ENCODE measurements at regions not wholly inside any gene's neighbourhood (a gene's known extent, or its start where the extent isn't known, plus 50 kb on each side); places are given as distances from the start of the nearest gene placed in this dataset.

DNA sequence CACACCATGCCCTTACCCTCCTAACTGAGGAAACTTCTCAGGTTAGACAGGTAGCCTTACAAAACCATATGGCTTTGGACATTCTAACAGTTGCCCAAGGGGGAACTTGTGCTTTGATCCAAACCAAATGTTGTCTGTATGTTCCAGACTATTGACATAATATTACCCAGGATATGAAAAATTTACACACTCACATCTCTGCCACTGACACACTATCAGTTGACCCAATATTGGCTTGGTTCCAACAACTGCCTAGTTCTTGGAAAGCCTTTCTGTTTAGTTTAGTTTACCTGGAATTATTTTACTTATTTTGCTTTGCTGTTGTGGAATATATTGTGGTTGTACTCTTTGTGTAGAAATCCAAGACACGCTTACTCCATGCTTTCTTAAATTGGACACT lies 178.4 kb downstream of the RNF152 start:
- Histone ChIP-seq H3K4me2 (ENCODE audit: control insufficient read depth, insufficient read depth) (no peak overlapping the region), H4K20me1 (ENCODE audit: control insufficient read depth, insufficient read depth) (no peaks in the 10 kb centered on the region), H3K27ac (ENCODE audit: control insufficient read depth, insufficient read depth) (no peak overlapping the region), H2AFZ (ENCODE audit: control insufficient read depth, low read depth, low read length) (no peak overlapping the region), H3K4me1 (ENCODE audit: control insufficient read depth, insufficient read depth, low read length) (no peaks in the 10 kb centered on the region), H3K27me3 (replicated peaks in 1 of 2; ENCODE audit: control insufficient read depth in 2 of 2, insufficient read depth in 2 of 2, low read length in 1 of 2) (no peaks in the 10 kb centered on the region), H3K9ac (ENCODE audit: control insufficient read depth, insufficient read depth, low read length) (no peak overlapping the region), H3K4me3 (no peak overlapping the region), H3K9me3 (replicated peaks; ENCODE audit: control insufficient read depth, insufficient read depth, low read length) (no peaks in the 10 kb centered on the region), H3K36me3 (ENCODE audit: control insufficient read depth in 2 of 2, insufficient read depth in 2 of 2, low read length in 1 of 2) (no peaks in the 10 kb centered on the region), H3K79me2 (ENCODE audit: control insufficient read depth, insufficient read depth, low read length) (no peaks in the 10 kb centered on the region)
- ChIA-PET SMC1A (ENCODE audit: uncharacterized antibody, unreplicated experiment) (no interaction called here), POLR2A (no interaction called here), RAD21 (ENCODE audit: unreplicated experiment) (no interaction called here), CTCF (no interaction called here)
- ATAC-seq (no peak), FAIRE-seq (no peak), DNase-seq (ENCODE audit: low read depth, low spot score) (no peak)
- in situ Hi-C loops (cut with MboI) = no loop called here
- 39% methylated on average over 1 of the region's 1 CpG for WGBS (ENCODE audit: insufficient coverage, insufficient replicate concordance, low lambda C conversion rate, missing lambda C conversion rate)
- intact Hi-C loops (cut with micrococcal nuclease; ENCODE audit: unreplicated experiment) = no loop called here
- no TSS peak for BruUV-seq (replicated peaks)
- TF ChIP-seq YY1 (IDR thresholded peaks at IDR 0.05; ENCODE audit: low read depth, low read length) (no peak), RELA (IDR thresholded peaks at IDR 0.05; ENCODE audit: borderline replicate concordance, partially characterized antibody) (no peak), MYB (IDR thresholded peaks at IDR 0.05; ENCODE audit: borderline replicate concordance, low read depth, low read length) (no peak), ZBED1 (IDR thresholded peaks at IDR 0.05; ENCODE audit: borderline replicate concordance) (no peak), BACH1 (IDR thresholded peaks at IDR 0.05; ENCODE audit: borderline replicate concordance) (no peak)
- TF ChIP-seq, protein P1, sequence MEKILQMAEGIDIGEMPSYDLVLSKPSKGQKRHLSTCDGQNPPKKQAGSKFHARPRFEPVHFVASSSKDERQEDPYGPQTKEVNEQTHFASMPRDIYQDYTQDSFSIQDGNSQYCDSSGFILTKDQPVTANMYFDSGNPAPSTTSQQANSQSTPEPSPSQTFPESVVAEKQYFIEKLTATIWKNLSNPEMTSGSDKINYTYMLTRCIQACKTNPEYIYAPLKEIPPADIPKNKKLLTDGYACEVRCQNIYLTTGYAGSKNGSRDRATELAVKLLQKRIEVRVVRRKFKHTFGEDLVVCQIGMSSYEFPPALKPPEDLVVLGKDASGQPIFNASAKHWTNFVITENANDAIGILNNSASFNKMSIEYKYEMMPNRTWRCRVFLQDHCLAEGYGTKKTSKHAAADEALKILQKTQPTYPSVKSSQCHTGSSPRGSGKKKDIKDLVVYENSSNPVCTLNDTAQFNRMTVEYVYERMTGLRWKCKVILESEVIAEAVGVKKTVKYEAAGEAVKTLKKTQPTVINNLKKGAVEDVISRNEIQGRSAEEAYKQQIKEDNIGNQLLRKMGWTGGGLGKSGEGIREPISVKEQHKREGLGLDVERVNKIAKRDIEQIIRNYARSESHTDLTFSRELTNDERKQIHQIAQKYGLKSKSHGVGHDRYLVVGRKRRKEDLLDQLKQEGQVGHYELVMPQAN (conservative IDR thresholded peaks at IDR 0.05) = no peak
- TF ChIP-seq, protein P2, sequence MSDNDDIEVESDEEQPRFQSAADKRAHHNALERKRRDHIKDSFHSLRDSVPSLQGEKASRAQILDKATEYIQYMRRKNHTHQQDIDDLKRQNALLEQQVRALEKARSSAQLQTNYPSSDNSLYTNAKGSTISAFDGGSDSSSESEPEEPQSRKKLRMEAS (IDR thresholded peaks at IDR 0.05; ENCODE audit: low read depth, low read length) = no peak

DNA sequence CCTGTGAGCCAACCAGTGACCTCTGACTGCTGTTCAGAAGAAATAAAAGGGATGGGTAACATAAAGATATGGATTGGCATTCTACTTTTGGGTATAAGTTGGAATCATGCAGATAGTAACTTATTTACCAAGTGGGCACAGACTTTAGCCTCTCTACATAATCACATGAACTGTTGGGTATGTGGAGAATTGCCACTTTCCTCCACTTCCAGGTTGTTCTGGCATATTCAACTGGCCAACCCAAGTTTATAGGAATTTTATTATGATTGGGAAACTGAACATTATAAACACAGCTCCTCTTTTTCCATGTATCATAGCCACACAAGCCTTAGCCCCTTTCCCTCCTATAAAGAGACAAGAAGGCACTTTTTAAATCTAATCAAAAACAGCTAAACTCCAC lies 179.3 kb downstream of the RNF152 start:
- H3K27ac ChIP-seq (ENCODE audit: control insufficient read depth, insufficient read depth) = no peak overlapping the region
- DNase-seq (ENCODE audit: low read depth, low spot score) (no peak), FAIRE-seq (no peak), ATAC-seq (no peak)
- intact Hi-C loops (cut with micrococcal nuclease; ENCODE audit: unreplicated experiment) (no loop called here), in situ Hi-C loops (cut with MboI) (no loop called here)
- ChIA-PET SMC1A (ENCODE audit: uncharacterized antibody, unreplicated experiment) (no interaction called here), RAD21 (ENCODE audit: unreplicated experiment) (no interaction called here), CTCF (no interaction called here), POLR2A (no interaction called here)
- H3K4me3 ChIP-seq = no peak overlapping the region
- no TSS peak for BruUV-seq (replicated peaks)
- H3K79me2 ChIP-seq (ENCODE audit: control insufficient read depth, insufficient read depth, low read length) = no peaks in the 10 kb centered on the region
- H3K27me3 ChIP-seq (replicated peaks in 1 of 2; ENCODE audit: control insufficient read depth in 2 of 2, insufficient read depth in 2 of 2, low read length in 1 of 2) = no peaks in the 10 kb centered on the region
- H3K9me3 ChIP-seq (replicated peaks; ENCODE audit: control insufficient read depth, insufficient read depth, low read length) = no peaks in the 10 kb centered on the region
- no peak overlapping the region for H2AFZ ChIP-seq (ENCODE audit: control insufficient read depth, low read depth, low read length)
- H3K9ac ChIP-seq (ENCODE audit: control insufficient read depth, insufficient read depth, low read length) = no peak overlapping the region
- no peaks in the 10 kb centered on the region for H4K20me1 ChIP-seq (ENCODE audit: control insufficient read depth, insufficient read depth)
- H3K36me3 ChIP-seq (ENCODE audit: control insufficient read depth in 2 of 2, insufficient read depth in 2 of 2, low read length in 1 of 2) = no peaks in the 10 kb centered on the region
- no peak overlapping the region for H3K4me2 ChIP-seq (ENCODE audit: control insufficient read depth, insufficient read depth)
- TF ChIP-seq SMC3 (IDR thresholded peaks at IDR 0.05; ENCODE audit: borderline replicate concordance, low read length) (no peak), CREB1 (IDR thresholded peaks at IDR 0.05; ENCODE audit: low read depth) (no peak), ZNF207 (IDR thresholded peaks at IDR 0.05; ENCODE audit: borderline replicate concordance) (no peak), IKZF1 (conservative IDR thresholded peaks at IDR 0.05) (no peak)
- TF ChIP-seq, protein P3, sequence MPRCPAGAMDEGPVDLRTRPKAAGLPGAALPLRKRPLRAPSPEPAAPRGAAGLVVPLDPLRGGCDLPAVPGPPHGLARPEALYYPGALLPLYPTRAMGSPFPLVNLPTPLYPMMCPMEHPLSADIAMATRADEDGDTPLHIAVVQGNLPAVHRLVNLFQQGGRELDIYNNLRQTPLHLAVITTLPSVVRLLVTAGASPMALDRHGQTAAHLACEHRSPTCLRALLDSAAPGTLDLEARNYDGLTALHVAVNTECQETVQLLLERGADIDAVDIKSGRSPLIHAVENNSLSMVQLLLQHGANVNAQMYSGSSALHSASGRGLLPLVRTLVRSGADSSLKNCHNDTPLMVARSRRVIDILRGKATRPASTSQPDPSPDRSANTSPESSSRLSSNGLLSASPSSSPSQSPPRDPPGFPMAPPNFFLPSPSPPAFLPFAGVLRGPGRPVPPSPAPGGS (IDR thresholded peaks at IDR 0.05; ENCODE audit: borderline replicate concordance, insufficient read depth, low read depth, low read length, poor library complexity, severe bottlenecking) = no peak
- no peaks in the 10 kb centered on the region for H3K4me1 ChIP-seq (ENCODE audit: control insufficient read depth, insufficient read depth, low read length)
